Hepatocyte (in vitro differentiated cells): ENCODE measurements at regions not wholly inside any gene's neighbourhood (a gene's known extent, or its start where the extent isn't known, plus 50 kb on each side); places are given as distances from the start of the nearest gene placed in this dataset.

Experiments
- CTCF ChIP-seq: fragments of 200-600 bp; sonication (generic); IDR thresholded peaks from 2 replicates; pipeline ENCODE4 v1.5.1; 2016; ENCODE audit warnings: antibody characterized with exemption, mild to moderate bottlenecking; ENCODE audit not compliant: poor library complexity
- EZH2phosphoT487 ChIP-seq: fragments of 200-600 bp; sonication (generic); IDR thresholded peaks from one replicate; pipeline ENCODE4 v1.6.1; 2018; ENCODE audit warnings: antibody characterized with exemption, mild to moderate bottlenecking, low read depth, moderate library complexity; ENCODE audit not compliant: unreplicated experiment, severe bottlenecking

- no peak for TF ChIP-seq EZH2phosphoT487
- TF ChIP-seq CTCF = no peak
Measured at GRCh38 chr10:93166134-93166533, 92.4 kb downstream of the CYP26A1 start.
